H1 (cell line): ENCODE measurements at regions not wholly inside any gene's neighbourhood (a gene's known extent, or its start where the extent isn't known, plus 50 kb on each side); places are given as distances from the start of the nearest gene placed in this dataset.

Experiments used
- CHD7 ChIP-seq: fragments of 300-600 bp; sonication (generic); IDR thresholded peaks from 2 replicates; pipeline ENCODE4 v1.7.1; 2012; ENCODE audit warnings: low read length, moderate library complexity, mild to moderate bottlenecking, inconsistent platforms; ENCODE audit not compliant: insufficient replicate concordance
- YY1 ChIP-seq: IDR thresholded peaks from 2 replicates; pipeline ENCODE4 v1.6.1; 2011; ENCODE audit warnings: low read depth, mild to moderate bottlenecking, low read length

- no peak for TF ChIP-seq CHD7
- no peak for TF ChIP-seq YY1
- TF ChIP-seq, all 59 proteins: peak for 0
Measured at GRCh38 chr7:16061630-16062029, 359.7 kb downstream of the CRPPA start (continued).
